NCI-H748 treated with DMSO at 0.1 percent for 48 hours (cell line): ENCODE measurements at regions not wholly inside any gene's neighbourhood (a gene's known extent, or its start where the extent isn't known, plus 50 kb on each side); places are given as distances from the start of the nearest gene placed in this dataset.
"Not testable (repeated sequence)": the region's sequence is repeated elsewhere in the genome, so short reads cannot be mapped to it uniquely, and the experiment has no call there.

ENCODE experiments used
- DNase-seq: peaks from one replicate; lab custom pipeline; 2025; lab: John Stamatoyannopoulos, UW

DNA sequence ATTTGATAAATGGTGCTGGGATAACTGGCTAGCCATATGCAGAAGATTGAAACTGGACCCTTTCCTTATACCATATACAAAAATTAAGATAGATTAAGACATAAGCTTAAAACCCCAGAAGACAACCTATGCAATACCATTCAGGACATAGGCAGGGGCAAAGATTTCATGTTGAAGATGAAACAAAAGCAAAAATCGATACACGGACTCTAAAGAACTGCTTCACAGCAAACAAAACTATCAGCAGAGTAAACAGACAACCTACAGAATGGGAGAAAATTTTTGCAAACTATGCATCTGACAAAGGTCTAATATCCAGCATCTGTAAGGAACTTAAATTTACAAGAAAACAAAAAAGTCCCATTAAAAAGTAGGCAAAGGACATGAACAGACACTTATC lies 255.9 kb downstream of the TINAG start:
- DNase-seq: not testable (repeated sequence)

DNA sequence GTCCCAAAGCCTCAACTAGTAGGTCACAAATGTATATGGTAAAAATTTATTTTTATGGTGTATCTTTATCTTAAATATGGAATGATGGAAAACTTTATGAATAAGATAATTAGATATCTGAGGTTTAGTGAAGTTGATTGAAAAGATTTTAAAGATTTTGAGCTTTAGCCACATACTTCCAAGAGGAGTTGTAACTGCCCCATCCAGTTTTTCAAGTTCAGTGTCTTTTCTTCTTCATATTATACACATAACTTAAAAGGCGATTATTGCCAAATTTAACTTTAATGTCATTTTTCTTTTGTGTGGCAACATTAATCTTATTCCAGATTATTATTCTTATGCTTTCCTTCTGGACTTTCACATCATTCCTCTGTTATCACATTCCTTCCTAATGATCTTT lies 266.4 kb downstream of the TINAG start:
- no peak for DNase-seq

DNA sequence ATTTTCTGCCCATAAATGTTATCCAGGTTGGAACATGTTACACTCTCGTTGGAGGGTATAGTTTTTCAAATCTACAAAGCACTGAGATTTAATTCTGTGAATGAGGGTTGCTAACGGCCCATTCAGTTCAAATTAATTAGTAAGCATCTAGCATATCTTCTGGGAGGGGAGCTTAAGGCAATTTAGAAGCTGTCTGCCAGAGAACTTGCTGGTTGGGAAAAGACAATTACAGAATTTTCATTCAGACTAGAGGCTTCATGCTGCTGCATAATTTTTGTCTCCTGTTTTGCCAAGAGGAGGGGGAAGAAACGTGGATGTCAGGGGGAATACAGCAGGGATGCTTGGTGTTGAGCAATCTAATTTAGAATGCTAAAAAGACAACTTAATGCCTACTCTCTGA lies 268.3 kb upstream of the FAM83B start:
- DNase-seq: no peak

DNA sequence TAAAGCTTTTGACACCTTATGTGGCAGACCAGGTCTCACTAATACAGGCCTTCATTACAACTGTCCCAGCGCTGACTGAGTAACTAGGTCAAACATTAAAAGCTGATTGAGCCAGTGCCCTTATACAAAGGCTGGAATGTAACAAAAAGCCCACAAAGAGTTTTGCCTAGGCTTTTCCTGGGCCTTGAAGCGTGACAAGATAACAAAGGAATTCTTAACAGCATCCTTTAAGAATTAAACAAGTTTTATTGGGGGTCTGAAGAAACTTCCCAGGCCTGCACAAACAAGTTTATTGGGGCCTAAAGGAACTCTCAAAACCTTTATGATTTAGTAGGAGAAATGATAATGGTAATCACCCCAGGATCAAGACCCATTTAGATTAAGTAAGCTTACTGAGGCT lies 267.6 kb upstream of the FAM83B start:
- DNase-seq: no peak

DNA sequence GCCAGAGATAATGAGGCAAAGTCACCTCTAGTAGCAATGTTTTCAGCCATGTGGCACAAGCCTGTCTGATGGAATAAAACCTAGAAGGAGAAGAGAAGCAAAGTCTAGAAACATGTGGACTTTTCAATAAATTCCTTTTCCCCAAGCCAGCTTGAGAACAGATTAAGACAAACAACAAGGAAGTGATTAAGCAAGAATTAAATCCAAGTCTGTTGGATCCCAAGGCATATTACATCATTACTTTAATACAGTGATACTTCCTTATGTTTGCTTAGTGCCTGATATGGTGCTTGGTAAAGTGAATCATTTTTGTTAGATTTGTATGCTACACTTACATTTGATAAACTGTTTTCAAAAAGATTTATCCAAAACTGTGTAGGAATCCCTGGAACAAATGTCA lies 260.3 kb upstream of the FAM83B start:
- DNase-seq: no peak

DNA sequence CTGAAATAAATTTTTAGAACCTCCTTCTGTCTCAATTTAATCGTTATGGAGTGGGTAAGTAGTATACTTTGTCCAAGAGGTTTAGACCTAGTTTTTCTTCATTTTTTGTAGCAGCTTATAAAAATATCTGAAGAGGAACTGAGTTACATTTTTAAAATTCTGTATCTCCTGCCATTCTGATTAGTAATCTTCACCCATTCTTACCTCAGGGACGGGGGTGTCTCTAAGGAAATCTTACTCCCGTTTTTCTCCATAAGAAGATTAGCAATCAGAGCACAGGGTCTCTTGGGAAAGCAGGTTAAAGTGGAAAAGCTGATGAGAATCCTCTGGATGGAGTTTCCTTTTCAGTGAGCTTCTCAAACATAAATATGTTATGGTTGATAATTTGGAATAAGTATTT lies 259.3 kb upstream of the FAM83B start:
- DNase-seq: no peak

DNA sequence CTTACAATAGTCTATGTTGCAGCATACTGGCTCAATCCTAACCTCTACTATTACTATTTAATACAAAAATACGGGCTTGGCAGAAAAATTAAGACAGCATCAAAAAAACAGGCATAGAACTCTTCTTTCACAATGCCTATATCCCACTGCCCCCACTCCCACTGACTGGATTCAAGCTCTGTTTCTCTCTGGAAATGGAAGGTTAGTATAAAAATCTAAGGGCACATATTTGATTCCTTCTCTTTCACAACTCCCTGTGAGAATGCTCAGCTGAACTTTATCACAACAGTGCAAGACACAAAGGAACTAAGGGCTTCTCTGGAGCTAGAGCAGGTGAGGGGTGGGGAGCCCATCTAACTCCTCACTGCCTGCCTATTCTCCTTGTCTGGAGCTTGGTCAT lies 258.4 kb upstream of the FAM83B start:
- DNase-seq: no peak

DNA sequence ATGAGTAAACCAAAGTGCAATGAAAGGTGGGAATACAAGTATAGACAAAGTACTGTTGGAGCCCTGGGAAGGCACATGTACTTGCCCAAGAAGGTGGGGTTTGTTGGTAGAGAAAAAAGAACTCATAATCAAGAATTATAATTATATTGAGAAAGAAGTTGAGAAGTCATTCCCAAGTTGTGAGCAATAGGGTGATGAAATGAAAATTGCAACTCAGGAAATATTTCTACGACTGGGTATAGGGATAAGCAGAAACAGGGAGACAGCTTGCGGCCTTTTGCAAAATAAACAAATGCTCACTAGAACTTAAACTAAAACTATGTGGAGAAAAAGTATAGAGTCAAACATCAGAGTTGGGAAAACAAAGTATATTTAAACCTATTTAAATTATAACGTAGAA lies 250.7 kb upstream of the FAM83B start:
- DNase-seq: no peak

DNA sequence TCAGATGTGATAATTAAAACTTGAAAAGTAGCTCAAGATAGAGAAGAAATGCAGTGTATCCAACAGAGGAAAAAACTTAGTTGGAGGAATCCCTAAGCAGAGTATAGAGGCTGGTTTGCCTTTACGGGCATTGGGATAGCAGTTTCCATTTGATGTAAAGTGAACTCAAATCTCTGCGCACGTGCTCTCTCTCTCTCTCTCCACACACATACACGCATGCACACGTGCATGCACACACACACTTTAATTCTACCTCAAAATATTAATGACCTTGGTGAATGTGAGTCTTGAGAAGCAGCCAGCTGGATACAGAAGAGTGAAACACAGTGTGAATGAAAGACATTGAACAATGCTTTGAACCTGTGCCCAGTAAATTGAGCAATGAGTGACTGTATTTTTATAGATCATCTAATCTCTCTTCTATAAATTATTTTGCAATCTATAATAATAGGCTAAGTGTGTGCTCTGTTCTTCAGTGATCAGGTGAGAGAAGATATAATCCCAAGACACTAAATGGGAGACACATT lies 247.7 kb upstream of the FAM83B start:
- DNase-seq: no peak

DNA sequence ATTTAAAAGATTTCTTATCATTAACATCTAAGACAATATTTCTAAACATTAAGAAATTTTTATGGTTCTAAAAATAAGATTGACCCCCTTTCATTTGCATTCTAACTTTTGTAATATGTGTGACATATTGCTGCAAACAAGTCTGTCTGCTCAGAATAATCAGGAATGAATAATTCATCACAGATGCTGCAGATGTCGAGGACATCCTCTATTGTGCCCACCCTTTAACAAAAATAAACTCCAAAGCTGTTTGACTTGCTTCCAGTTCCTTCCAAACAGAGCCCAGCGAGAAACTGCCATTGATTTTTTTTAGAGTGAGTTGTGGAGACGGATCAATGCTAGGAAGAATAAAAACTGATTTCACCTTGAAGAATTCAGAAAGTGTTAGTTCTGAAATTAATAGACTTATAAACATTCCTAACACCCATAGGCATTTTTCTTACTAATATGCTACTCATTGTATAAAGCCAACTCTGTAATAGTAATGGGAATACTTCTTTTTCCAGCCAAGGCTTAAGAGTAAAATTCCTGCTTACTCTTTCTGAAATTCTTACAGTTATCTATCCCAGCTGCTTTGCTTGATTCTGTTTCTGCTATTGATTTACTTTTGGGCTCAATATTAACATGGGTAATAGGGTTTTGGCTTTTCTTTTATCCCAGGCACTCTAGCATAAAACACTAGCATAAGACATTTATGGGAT lies 244.8 kb upstream of the FAM83B start:
- no peak for DNase-seq

DNA sequence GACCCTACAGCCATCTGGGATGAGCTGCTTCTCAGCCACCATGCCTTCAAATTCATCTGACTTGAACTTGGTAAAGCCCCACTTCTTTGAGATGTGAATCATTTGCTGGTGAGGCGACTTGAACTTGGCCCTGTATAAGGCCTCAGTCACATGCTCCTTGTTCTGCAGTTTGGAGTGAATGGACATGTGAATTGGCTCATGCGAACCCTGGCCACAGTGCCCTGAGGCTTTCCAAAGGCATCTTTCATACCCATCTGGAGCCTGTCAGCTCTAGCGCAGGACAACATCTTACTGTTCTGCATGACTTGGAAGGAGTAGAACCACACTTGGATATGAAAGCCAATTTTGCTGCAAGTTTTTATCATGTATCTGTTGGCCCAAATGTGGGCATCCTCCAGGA lies 244.0 kb upstream of the FAM83B start:
- no peak for DNase-seq

DNA sequence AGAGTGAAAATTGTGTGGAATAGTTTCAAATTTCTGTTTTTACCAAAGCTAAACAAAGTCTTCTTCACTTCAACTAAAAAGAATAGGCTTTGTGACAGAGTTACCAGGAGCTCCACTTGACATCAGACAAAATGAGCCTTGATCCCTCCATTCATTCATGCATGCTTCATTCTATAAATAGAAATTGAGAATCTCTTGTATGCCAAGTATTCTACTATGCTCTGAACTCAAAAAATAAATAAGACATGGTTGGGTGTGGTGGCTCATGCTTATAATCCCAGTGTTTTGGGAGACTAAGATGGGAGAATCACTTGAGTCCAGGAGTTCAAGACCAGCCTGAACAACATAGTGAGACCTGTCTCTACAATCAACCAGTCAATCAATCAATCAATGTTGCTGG lies 236.6 kb upstream of the FAM83B start:
- no peak for DNase-seq

DNA sequence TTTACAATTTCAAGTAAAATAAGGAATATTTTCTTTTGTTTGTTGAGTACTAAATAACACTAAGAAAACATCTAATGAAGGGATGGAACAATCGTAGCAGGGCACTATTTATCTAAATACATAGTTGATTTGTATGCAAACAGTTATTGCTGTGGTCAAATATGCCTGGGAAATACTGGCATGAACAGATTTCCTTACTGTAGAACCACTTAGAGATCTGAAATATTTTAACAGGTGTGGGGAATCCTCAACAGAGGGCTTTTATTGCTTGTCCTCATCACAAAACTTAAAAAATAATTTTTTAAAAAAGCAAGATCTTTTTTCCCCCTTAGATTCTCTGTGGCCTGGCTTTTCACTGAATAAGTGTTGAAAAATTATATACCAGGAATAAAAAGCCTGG lies 233.0 kb upstream of the FAM83B start:
- no peak for DNase-seq

DNA sequence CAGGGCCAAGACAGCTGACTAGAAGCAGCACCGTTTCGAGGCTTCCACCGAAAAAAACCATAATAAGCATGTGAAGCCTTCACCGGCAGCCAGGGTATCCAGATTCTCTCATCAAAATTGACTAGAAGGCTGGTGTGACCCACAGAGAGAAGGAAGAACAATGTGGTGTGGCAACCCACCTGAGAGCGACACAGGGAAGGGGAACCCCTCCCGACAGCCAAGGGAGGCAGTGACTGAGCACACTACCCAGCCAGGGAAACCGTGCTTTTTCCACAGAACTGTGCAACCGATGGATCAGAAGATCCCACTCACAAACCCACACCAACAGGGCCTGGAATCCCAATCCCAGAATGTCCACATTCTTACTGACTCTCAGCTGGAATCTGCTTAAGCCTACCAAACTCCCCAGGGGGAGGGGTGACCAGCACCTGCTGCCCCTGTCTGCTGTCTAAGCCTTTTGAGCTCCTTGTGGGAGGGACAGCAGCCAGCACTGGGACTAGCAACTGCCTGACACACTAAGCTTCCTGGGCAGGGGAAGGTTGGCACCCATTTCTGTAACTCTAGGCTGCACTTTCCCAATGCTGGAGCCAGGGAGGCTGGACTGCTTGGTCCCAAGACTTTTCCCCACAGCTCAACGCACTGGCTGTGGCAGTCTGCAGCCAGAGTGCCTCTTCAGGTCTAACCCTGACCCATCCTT lies 231.9 kb upstream of the FAM83B start:
- no peak for DNase-seq

DNA sequence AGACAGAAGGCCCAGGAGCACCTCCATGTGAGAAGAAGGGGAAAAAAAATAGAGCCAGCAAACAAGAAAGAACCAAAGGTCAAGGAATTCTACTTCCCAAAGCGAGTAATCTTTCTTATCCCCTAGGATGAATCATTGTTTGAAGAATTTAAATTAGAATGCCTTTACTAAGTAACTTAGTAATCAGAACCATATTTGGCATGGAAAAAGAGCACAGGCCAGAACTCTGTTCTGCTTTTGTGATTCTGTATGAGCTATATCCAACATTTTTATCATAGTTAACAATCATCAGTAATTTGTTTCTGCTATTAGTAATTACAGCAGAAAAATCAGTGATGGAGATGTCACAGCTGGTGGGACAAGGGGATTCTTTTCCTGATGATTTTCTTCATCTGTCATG lies 228.8 kb upstream of the FAM83B start:
- DNase-seq: no peak

DNA sequence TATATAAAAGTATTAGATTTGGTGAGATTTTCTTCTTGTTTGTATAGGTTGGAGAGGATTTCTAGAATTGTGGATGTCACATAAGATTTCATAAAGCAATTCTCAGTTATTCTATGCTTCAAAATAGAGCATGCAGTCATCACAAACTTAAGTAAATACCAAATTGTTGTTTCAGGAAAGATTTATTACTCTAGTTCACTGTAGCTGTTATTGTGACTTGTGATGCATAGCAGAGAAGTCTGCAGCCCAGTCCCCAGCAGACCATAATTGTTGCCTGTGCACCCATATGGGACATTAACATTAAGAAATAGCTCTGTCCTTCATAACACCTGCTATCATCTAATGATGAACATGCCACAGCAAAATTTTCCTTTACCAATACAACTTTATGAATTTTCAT lies 228.0 kb upstream of the FAM83B start:
- no peak for DNase-seq

DNA sequence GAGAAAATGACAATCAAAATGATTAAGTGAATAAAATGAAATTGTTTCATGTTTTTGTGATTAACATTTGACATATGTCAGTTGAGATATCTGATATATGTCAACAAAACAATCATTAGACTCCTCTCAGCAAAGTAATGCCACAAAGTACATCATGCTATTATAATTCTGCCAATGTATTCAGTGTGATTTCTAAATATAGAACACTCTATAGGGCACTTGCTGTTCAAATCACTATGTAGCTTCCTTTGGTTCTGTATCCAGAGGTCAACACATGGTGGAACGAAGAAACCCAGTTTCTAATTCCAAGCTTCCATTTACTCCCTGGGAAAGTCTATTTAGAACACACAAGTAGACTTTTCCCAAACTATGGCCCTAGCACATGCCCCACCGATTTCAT lies 227.5 kb upstream of the FAM83B start:
- no peak for DNase-seq

DNA sequence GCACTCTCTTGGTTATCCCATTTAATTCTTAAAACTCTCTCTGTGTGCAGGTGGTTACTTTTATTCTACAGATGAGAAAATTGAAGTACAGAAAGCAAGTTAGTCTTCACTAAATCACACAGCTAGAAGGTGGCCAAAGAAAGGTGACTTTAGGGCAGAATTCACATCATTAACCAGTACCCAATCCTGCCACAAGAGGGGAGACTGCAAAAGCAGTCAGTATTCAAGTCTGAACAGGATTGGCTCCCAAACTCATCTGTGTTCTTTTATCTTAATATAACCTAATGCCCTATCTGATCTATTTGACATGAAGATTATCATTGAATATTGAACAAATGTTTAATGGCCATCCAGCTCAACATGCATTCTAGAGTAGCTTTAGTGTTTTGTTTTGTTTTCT lies 225.3 kb upstream of the FAM83B start:
- DNase-seq: no peak

DNA sequence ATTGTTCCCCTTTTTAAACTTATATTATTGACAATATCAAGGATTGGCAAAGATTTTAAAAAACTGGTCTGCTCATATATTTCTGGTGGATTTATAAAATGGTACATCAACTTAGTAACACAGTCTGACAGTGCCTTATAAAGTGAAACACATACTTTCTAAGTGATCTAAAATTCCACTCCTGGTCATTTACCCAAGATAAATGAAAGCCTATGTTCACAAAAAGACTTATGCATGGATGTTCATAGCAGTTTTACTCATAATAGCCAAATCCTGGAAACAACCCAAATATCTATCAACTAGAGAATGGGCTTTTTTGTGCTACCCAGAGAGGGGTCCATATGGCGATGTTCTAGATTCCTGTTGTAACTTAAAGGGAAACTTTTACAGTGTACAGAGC lies 222.4 kb upstream of the FAM83B start:
- DNase-seq: no peak

DNA sequence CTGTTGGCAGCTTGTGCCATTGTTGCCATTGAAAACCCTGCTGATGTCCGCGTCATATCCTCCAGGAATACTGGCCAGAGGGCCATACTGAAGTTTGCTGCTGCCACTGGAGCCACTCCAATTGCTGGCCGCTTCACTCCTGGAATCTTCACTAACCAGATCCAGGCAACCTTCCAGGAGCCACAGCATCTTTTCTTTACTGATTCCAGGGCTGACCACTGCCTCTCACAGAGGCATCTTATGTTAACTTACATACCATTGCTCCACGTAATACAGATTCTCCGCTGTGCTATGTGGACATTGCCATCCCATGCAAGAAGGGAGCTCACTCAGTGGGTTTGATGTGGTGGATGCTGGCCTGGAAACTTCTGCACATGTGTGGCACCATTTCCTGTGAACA lies 221.8 kb upstream of the FAM83B start:
- no peak for DNase-seq

DNA sequence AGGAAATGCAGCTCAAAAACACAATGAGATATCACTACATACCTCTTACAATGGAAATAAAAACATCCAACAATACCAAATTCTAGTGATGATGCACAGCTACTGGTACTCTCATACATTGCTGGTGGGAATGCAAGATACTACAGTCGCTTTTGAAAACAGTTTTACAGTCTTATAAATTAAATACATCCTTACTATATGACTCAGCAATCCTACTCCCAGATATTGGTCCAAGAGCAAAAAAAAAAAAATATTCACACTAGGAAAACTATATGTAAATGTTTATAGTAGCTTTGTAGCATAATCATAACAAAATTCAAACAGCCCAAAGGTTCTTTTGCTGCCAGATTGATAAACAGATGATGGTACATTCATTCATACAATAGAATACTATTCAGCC lies 217.4 kb upstream of the FAM83B start:
- no peak for DNase-seq

DNA sequence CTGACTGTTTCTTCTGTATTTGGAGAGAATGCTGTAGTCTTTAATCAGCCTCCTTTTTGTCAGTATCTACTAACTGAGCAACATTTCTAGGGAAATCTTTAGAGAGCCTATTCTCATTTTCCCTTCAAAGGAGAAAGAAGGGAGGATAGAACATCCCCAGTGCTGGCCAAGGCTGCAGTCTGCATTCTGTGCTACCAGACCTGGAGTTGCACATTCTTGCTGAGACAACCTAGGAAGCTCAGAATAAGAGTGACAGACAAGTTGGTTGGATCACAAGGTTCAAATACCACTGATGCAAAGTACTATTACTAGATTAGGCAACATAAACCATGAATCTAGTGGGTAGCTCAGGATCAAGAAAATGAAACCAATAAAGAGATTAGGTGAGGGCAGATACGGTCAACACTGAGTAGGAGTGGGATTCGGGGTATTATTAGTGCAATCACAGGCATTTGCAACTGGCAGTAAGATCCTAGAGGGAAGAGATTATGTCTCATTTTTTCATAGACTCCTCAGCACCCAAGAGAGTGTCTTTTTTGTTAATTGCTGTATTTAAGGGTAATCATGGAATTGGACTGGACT lies 213.5 kb upstream of the FAM83B start:
- DNase-seq: no peak

DNA sequence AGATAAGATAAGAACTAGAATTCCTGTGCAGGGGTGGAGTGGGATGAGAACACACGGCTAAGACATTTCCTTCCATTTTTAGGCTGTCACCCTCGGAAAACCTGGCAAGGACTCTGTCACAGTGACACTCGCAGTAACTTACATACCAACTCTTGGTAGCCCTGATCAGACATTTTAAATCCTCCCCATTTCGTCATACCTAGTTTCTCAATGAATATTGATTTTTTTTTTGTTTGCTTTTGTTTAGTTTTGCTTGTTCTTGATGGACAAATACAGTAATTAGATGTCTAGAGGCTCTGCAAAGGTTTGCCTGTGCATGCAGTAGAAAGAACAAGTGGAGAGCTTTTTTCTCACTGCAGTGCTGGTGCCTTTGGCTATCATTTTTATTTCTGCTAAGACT lies 213.0 kb upstream of the FAM83B start:
- DNase-seq: no peak

DNA sequence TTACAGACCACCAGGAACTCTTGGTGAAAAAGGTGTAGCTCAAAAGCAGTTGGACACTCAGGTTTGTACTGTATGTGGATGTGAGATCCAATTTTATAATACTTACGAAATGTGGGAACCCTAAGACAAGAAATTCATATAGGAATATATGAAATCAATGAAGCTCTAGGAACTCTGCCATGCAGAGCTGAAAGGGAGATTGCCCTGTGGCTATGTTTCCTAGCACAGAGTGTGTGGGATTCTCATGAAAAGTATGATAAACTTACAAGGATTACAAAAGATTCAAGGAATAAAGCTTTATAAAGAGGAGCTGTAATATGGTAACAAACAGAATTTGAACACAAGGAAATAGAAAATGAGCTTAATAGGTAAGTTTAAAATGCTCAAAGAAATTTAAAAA lies 205.7 kb upstream of the FAM83B start:
- DNase-seq: no peak
